HG03442 (cell line): ENCODE measurements at regions not wholly inside any gene's neighbourhood (a gene's known extent, or its start where the extent isn't known, plus 50 kb on each side); places are given as distances from the start of the nearest gene placed in this dataset.
"Not testable (repeated sequence)": the region's sequence is repeated elsewhere in the genome, so short reads cannot be mapped to it uniquely, and the experiment has no call there.

Experiments used
- ATAC-seq: cut with Tn5 transposase; IDR thresholded peaks from one replicate; pipeline ENCODE4 v1.9.1; 2021; ENCODE audit warnings: mild to moderate bottlenecking, moderate library complexity; ENCODE audit not compliant: unreplicated experiment

DNA sequence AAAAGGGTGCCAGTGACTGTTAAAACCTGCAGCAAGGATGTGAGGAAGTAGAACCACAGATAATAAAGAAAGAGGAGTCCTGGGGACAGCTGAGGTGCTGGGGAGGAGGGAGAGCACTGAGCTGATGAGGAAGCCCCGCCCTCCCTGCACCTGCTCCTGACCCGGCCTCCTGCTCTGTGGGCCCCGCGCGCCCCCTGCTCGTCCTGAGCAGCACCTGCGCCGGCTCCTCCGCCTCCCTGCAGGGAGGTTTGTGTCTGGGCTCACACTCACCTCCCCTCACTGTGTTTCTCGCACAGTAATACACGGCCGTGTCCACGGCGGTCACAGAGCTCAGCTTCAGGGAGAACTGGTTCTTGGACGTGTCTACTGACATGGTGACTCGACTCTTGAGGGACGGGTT, 797.6 kb downstream of the TMEM121 start:
- ATAC-seq, result not testable (repeated sequence)

DNA sequence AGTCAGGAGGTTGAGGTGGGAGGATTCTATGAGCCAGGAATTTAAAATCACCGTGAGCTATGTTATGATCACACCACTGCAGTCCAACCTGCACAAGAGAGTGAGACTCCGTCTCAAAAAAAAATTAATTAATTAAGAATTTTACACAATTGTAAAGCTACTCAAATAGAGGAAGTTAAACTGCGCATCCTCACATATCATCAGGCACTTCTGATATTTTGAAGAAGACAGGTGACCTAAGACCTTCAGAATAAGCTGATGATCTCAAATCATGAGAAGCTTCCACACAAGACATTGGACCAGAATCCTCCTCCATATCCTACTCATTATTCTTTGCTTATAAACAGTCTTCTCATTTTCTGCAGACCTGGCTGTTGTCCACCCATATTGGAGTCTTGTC, 800.9 kb downstream of the TMEM121 start:
- no peak for ATAC-seq

DNA sequence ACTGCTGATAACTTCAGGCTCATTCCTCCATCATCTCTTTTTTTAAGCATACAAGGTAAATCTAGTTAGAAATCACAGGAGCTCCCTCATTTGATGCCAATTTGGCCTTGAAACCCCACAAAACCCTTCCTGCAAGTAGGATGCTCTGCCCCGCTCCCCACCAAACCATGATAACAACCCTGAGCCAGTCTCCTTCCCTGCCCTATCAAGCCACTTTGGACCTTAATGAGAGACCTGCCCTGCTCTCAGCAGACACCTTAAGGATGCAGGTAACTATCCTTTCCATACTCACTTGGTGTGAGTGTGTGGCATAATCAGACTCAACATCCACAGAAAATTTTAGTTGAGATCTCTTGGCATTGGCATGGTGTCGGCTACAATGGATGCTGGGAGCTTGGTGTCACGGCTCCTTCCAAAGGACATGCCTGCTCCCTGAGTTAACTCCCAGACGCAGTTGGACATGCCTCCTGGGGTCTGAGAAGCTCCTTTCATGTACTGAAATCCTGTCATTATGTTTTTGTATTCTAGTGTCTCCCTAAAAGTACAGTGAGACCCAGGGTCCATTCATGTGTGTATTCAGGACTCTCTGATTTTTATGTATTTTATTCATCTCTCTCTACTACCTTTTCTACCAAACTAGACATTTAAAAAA, 801.4 kb downstream of the TMEM121 start:
- ATAC-seq, result not testable (repeated sequence)

DNA sequence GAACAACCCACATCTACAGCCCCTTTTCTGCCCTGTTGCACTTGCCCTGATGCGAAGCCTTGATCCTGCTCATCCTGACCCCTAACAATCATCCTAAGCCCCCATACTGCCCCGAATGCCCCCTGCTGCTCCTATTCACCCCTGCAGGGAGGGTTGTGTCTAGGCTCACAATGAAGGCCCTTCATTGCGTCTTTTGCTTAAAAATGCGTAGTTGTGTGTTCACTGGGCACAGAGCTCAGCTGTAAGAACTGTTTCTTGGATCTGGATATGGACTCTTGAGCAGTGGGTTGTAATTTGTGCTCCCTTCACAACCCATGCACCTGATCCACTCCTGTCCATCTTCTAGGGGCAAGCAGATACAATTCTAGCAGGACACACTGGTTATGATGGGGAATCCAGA, 802.9 kb downstream of the TMEM121 start:
- not testable (repeated sequence) for ATAC-seq

DNA sequence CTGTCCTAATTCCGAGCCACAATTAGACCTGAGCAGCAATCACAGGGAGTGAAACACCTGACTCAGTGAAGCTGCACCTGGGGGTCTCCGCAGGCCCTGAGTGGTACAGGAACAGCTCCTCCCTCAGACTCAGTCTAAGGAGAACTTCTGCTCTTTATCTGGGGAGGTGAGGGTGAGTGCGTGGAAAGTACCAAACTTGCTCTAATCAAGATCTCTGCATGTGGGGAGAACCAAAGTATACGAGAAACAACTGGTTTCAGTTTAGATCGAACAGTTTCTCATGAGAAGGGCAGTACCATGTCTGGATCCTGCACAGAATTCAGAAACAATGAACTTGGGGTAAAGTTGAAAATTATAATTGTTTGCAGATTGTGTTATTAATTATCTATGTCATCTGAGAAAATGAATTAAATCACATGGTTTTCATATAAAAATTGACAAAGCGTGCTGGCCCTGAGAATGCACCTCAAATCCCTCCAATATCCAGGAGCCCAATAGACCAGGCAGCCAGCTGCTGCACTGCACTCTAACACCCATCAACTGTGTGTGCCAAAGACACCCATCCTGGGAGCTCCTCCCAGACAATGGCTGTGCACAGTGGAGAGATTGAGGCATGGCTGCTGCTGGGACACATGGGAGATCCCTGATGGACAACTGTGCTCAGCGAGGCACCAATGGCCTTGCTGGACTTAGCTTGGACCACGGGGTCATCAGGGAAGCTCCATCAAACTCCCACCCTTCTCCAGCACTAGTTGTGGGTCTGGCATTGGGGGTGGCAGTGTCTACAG, 803.8 kb downstream of the TMEM121 start:
- ATAC-seq, result not testable (repeated sequence)

DNA sequence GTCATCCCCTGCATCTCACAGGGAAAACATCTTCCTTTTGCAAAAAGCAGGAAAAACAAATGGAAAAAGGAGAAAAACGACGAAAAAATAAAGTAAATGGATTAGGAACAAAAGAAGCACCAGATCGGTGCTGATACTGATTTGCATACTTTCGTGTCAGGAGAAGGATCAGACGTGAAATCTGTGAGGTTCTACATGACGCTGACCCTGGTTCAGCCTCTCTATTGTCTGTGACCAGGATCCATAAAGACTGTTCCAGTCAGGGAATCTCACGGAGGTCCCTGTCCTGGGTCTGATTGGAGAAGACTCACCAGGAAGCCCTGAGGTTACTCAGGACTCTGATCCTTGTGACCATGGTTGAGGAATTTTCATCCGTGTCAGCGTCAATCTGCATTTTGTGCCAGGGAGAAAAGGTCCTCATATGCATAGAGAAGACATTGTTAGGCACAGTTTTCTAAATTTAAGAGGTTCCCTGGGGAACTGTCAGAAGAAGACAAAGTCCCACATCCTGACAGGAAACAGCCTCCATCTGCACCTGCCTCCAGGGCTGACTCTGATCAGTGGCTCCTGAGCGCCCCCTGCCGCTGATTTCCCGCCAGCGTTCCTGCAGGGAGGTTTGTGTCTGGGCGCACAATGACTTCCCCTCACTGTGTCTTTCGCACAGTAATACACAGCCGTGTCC, 808.2 kb downstream of the TMEM121 start:
- not testable (repeated sequence) for ATAC-seq

DNA sequence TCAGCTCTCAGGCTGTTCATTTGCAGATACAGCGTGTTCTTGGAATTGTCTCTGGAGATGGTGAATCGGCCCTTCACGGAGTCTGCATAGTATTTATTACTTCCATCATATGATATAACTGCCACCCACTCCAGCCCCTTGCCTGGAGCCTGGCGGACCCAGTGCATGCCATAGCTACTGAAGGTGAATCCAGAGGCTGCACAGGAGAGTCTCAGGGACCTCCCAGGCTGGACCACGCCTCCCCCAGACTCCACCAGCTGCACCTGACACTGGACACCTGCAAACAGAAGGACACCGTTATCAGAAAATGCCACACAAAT, 808.7 kb downstream of the TMEM121 start:
- ATAC-seq, result not testable (repeated sequence)

DNA sequence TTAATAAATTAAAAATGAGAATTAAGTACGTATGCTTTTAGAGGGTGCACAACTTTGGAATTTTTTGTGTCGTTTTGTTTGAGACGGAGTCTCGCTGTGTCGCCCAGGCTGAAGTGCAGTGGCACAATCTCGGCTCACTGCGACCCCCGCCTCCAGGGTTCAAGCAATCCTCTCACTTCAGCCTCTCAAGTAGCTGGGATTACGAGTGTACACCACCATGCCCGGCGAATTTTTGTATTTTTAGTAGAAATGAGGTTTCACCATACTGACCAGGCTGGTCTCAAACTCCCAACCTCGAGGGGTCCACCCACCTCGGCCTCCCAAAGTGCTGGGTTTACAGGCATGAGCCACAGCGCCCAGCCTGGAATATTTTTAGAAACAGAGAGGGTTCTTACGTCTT, 812.4 kb downstream of the TMEM121 start:
- ATAC-seq, result not testable (repeated sequence)

DNA sequence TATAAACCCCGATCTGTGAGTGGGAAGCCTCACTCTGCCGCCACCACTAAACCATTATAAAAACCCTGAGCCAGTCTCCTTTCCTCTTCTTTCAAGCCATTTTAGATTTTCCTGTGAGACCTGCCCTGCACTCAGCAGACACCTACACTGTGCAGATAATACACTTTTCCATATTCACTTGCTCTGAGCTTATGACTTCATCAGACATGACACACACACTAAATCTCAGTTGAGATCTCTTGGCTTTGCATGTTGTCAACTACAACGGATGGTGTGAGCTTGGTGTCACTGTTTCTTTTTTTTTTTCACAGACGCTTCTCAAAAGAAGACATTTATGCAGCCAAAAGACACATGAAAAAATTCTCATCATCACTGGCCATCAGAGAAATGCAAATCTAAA, 814.3 kb downstream of the TMEM121 start:
- ATAC-seq, result not testable (repeated sequence)

DNA sequence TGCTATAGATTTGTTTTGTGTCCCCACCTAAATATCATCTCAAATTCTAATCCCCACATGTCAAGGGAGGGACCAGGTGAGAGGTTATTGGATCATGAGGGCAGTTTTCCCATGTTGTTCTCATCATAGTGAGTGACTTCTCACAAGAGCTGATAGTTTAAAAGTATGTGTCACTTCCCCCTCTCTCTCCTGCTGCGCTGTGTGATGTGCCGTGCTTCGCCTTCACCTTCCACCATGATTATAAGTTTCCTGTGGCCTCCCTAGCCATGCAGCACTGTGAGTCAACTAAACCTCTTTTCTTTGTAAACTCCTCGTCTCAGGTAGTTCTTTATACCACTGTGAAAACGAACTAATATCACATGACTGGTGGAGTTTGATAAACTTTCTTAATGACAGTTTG, 814.8 kb downstream of the TMEM121 start:
- ATAC-seq, result not testable (repeated sequence)

DNA sequence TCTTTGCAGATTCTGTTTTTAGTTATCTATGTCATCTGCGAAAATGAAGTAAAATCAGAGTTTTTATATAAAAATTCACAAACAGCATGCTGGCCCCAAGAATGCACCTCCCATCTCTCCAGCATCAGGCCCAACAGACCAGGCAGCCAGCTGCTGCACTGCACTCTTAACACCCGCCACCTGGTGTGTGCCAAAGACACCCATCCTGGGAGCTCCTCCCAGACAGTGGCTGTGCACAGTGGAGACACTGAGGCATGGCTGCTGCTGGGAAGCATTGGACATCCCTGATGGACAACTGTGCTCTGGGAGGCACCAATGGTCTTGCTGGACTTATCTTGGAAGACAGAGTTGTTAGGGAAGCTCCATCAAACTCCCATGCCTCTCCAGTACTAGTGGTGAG, 817.2 kb downstream of the TMEM121 start:
- ATAC-seq, result no peak

DNA sequence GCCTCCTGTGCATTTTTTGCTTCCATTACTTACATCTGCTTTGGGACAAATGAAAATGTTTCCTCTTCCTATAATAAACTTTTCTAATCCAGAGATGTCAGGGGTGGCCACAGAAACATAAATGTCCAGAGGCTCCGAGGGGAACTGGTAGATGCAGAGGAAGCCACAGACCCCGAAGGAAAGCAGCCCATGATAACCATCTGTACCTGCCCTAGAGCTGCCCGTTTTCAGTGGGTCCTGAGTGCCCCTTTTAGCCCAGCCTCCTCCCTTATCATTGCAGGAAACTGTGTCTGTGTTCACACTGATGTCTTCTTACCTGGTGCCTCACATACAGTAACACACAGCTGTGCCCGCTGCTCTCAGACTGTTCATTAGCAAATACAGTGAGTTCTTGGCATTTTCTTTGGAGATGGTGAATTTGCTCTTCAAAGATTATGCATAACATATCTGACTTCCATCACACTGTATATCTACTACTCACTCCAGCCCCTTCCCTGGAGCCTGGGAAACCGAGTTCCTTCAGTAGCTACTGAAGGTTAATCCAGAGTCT, 817.8 kb downstream of the TMEM121 start:
- not testable (repeated sequence) for ATAC-seq

DNA sequence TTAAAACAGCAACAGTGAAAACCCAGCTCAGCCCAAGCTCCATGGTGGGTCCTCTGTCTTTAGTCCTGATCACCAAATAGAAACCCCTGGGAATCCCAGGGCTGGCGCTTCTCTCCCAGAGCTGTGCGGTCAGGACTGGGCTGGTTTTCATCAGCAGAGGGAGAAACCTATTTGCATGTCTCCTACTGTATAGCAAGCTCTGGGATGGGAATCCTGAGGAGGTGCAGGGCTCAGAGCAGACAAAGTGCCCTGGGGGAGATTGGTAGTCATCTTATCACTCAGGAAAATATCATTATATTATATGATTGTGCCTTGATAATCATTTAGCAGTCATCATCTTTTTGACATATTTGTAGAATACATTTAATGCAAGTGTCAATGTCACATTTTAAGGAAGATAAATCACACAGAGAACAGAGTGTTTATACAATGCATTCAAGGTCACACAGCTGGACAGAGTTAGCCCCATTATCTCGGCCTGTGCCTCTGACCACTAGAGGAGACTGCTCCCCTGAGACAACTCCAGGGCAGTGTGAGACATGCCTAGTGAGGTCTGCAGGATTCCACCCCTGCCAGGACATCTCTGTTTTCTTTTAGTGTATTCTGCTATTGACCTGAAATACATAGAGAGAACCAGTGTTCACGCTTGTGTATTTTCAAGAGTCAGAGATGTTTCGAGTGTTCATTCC, 818.6 kb downstream of the TMEM121 start:
- not testable (repeated sequence) for ATAC-seq

DNA sequence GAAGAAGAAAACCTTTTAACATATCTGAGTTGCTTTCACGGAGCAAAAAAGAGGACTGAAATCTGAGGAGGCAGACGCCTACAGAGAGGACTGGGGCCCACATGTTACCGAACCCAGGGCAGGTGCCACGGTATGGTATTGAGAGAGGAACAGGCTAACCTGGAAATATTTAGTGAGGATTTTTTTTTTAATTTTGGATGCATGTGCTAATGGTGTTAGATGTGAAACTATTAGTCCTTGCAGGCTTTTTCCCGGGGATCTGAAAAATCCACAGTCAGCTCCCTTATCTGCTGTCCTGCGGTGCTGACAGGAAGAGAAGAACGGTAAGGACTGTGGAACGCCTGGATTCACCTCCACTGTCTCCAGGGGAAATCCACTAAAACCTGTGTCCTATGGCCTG, 819.7 kb downstream of the TMEM121 start:
- ATAC-seq, result no peak

DNA sequence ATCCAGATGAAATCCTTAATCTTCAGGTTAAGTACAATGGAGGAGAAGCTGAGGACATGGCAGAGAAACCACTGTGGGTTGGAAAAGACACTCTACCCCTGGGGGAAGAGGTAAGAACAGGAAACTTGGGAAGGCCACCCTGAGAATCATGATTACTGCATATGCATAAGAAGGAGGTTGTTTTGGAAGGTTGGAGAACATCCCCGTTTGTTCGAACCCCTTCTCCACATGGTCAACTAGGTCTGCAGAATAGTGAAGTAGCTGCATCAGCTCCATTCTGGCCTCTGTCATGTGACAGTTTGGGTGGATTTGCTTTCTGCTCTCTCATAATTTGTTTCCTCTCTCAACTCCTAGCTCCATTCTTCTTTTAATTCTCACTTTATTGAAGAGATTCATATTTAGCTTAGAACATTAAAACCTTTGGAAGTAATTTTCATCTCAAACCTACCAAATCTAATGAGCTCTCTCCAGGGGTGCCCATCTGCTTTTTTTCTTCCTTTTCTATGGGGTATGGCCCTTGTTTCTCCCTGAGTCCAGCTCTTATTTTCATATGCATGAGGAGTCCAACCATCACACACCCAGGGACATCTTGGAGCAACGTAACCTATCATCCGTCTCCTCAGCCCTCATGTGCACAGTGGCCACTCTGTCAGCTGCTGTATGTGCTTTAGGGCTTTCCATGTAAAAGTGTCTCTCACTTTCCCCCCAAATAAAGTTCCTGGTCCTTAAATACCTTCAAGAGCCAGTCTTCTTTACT, 820.3 kb downstream of the TMEM121 start:
- ATAC-seq, result no peak

DNA sequence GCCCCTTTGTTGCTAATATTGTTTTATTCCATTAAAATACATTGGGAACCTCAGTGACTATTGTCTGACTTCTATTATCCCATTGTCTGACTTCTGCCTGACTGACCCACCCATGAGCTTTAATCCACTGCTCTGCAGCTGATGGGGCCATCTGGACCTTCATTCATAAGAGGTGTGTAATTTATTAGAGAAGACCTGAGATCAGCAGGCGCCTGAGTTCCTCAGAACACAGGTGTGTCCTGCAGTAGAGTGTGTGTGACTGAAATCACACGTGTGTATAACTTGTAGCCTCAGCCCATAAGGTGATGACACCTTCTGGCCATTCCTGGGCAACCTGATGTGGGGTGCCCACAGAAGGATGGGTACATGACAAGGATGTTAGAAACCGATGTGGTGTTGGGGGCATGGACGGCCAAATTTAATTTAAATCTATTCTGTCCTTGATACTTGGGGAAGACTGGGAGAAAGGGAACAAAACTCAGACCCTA, 821.0 kb downstream of the TMEM121 start:
- ATAC-seq, result no peak

DNA sequence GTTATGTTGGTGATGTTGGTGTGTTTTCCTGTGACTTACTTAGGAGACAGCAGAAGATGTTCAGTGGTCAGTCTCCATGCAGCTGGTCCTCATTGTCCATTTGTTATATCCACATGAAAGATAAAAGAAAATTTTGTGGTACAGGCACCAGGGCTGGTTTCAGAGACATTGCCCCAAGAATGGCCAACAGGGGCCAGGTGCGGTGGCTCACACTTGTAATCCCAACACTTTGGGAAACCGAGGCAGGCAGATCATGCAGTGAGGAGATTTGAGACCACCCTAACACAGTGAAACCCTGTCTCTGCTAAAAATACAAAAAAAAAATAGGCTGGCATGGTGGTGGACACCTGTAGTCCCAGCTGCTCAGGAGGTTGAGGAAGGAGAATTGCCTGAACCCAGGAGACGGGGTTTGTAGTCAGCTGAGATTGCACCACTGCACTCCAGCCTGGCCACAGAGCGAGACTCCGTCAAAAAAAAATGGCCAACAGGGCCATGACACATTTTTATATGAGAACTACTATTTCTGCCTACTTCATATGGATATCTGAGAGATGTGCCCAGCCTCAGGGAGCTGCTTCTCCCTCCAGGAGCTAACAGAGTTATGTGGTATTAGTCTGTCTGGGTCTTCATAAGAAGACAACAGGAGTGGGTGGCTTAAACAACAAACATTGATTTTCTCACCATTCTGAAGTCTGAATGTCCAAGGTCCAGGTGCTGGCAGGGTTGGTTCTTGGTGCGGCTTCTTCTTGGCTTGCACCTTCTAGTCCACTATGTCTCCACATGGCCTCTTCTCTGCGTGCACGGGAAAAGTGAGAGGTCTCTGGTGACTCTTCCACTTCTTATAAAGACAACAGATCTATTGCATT, 821.7 kb downstream of the TMEM121 start:
- no peak for ATAC-seq

DNA sequence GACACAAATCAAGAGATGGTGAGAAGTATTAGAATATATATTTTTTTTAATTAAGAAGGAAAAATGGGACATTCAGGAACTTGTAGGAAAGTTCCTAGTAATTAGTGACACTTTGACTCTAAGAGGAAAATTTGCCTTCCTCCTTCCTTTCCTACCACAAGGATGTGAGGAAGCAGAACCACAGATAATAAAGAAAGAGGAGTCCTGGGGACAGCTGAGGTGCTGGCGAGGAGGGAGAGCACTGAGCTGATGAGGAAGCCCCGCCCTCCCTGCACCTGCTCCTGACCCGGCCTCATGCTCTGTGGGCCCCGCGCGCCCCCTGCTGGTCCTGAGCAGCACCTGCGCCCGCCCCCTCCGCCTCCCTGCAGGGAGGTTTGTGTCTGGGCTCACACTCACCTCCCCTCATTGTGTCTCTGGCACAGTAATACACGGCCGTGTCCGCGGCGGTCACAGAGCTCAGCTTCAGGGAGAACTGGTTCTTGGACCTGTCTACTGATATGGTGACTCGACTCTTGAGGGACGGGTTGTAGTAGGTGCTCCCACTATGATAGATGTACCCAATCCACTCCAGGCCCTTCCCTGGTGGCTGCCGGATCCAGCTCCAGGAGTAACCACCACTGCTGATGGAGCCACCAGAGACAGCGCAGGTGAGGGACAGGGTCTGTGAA, 822.6 kb downstream of the TMEM121 start:
- ATAC-seq, result not testable (repeated sequence)
